ENCODE measurements at regions not wholly inside any gene's neighbourhood (a gene's known extent, or its start where the extent isn't known, plus 50 kb on each side); places are given as distances from the start of the nearest gene placed in this dataset.

DNA sequence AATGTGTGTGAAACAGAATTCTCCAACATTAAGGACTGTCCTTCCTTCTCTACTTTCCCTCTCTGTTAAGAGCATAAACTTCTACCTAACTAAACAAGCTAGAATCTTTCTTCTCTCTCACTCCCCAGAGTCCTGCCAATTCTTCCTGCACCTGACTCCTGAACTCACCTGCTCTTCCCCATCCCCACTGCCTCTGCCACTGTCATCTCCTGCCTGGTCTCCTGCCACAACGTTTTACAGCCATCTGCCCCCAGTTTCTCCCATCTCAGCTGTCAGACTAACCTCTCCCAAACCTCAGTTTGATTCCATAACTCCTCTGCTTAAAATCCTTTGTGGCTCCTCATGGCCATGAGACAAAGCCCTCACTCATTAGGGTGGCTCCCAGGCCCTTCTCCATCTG lies 119.8 kb upstream of the FOXN2 start:
- no peak overlapping the region for H2AFZ ChIP-seq (ENCODE audit: low read length)
- H3K9ac ChIP-seq (ENCODE audit: insufficient read depth, low read depth, low read length): no peak overlapping the region
- no peak overlapping the region for H3K4me3 ChIP-seq (replicated peaks in 1 of 3; ENCODE audit: insufficient read depth in 1 of 3, low read depth in 2 of 3, low read length in 3 of 3)
- ATAC-seq (no peak), FAIRE-seq (no peak), DNase-seq (ENCODE audit: low spot score) (no peak)
- H3K4me2 ChIP-seq (ENCODE audit: low read depth, low read length): no peak overlapping the region
- no peak overlapping the region for H3K27ac ChIP-seq (ENCODE audit: extremely low read length, insufficient read depth, low read length)
- POLR2A ChIA-PET: no interaction called here
- 0% methylated on average over 1 of the region's 1 CpG for WGBS (ENCODE audit: low lambda C conversion rate)
- H3K9me3 ChIP-seq (ENCODE audit: low read length): no peaks in the 10 kb centered on the region
- intact Hi-C loops (cut with micrococcal nuclease; ENCODE audit: unreplicated experiment): no loop called here
- TF ChIP-seq ZNF468 (CRISPR knock-in tag; IDR thresholded peaks at IDR 0.05) (no peak), ZNF10 (CRISPR knock-in tag; IDR thresholded peaks at IDR 0.05; ENCODE audit: borderline replicate concordance, low read depth) (no peak), ZNF75D (CRISPR knock-in tag; IDR thresholded peaks at IDR 0.05; ENCODE audit: borderline replicate concordance) (no peak)
- TF ChIP-seq, protein P1, sequence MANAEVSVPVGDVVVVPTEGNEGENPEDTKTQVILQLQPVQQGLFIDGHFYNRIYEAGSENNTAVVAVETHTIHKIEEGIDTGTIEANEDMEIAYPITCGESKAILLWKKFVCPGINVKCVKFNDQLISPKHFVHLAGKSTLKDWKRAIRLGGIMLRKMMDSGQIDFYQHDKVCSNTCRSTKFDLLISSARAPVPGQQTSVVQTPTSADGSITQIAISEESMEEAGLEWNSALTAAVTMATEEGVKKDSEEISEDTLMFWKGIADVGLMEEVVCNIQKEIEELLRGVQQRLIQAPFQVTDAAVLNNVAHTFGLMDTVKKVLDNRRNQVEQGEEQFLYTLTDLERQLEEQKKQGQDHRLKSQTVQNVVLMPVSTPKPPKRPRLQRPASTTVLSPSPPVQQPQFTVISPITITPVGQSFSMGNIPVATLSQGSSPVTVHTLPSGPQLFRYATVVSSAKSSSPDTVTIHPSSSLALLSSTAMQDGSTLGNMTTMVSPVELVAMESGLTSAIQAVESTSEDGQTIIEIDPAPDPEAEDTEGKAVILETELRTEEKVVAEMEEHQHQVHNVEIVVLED (CRISPR knock-in tag; IDR thresholded peaks at IDR 0.05; ENCODE audit: borderline replicate concordance): no peak
- CTCF ChIA-PET (ENCODE audit: low intra/inter-chr PET ratio, low total read pairs): no interaction called here
- no peaks in the 10 kb centered on the region for H3K36me3 ChIP-seq (replicated peaks in 1 of 2; ENCODE audit: control insufficient read depth in 1 of 2, insufficient read depth in 2 of 2, low read length in 2 of 2)
- H3K27me3 ChIP-seq (ENCODE audit: control insufficient read depth in 1 of 2, insufficient read depth in 2 of 2, low read length in 2 of 2): peaks cover 0 to 28% of the 10 kb centered on the region in 2 experiments; a peak in 3 of 5 replicates
- in situ Hi-C loops (cut with HindIII; ENCODE audit: extremely low pct_ligation_motif_present, low pct_unique_long_range_greater_than_20kb): no loop called here
- H3K79me2 ChIP-seq (ENCODE audit: insufficient read depth, low read length): no peaks in the 10 kb centered on the region
- H3K4me1 ChIP-seq (ENCODE audit: insufficient read depth, low read length): peaks cover 24% of the 10 kb centered on the region
- no peaks in the 10 kb centered on the region for H4K20me1 ChIP-seq (ENCODE audit: insufficient read depth, low read length)
- BruUV-seq (replicated peaks): no TSS peak

DNA sequence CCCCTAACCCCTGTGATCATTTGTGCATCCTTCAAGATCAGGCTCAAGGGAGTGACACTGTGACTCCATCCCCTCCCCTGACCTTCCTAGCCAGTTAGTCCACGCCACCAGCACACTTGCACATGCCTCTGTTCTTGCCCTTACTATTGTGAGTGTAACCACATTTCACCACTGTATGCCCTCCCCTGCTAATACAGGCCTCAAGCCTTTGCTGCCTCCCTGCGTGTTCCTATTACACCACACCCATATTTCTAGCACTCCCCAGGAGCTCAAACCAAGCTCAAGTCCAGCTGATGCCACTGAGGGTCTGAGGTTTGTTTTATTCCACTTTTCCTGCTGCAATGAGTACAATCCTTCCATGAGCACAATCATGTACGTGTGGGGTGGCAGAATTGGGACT lies 119.3 kb upstream of the FOXN2 start:
- no peak overlapping the region for H2AFZ ChIP-seq (ENCODE audit: low read length)
- POLR2A ChIA-PET: no interaction called here
- ATAC-seq (peak; percentile 20; the same call in 2 of the 3 replicates), DNase-seq (ENCODE audit: low spot score) (no peak), FAIRE-seq (no peak)
- intact Hi-C loops (cut with micrococcal nuclease; ENCODE audit: unreplicated experiment) (no loop called here), in situ Hi-C loops (cut with HindIII; ENCODE audit: extremely low pct_ligation_motif_present, low pct_unique_long_range_greater_than_20kb) (no loop called here)
- H3K27ac ChIP-seq (ENCODE audit: extremely low read length, insufficient read depth, low read length): no peak overlapping the region
- TF ChIP-seq SALL1 (CRISPR knock-in tag; IDR thresholded peaks at IDR 0.05) (0 out of 2 replicates have a peak, but pooled peaks have one; percentile 13), MED1 (CRISPR knock-in tag; IDR thresholded peaks at IDR 0.05) (no peak)
- no peaks in the 10 kb centered on the region for H4K20me1 ChIP-seq (ENCODE audit: insufficient read depth, low read length)
- no peak overlapping the region for H3K4me3 ChIP-seq (replicated peaks in 1 of 3; ENCODE audit: insufficient read depth in 1 of 3, low read depth in 2 of 3, low read length in 3 of 3)
- peaks cover 24% of the 10 kb centered on the region for H3K4me1 ChIP-seq (ENCODE audit: insufficient read depth, low read length)
- CTCF ChIA-PET (ENCODE audit: low intra/inter-chr PET ratio, low total read pairs): no interaction called here
- H3K79me2 ChIP-seq (ENCODE audit: insufficient read depth, low read length): no peaks in the 10 kb centered on the region
- H3K4me2 ChIP-seq (ENCODE audit: low read depth, low read length): no peak overlapping the region
- 26% methylated on average over 3 of the region's 3 CpGs for WGBS (ENCODE audit: low lambda C conversion rate)
- H3K9me3 ChIP-seq (ENCODE audit: low read length): no peaks in the 10 kb centered on the region
- no peak overlapping the region for H3K9ac ChIP-seq (ENCODE audit: insufficient read depth, low read depth, low read length)
- no peaks in the 10 kb centered on the region for H3K36me3 ChIP-seq (replicated peaks in 1 of 2; ENCODE audit: control insufficient read depth in 1 of 2, insufficient read depth in 2 of 2, low read length in 2 of 2)
- H3K27me3 ChIP-seq (ENCODE audit: control insufficient read depth in 1 of 2, insufficient read depth in 2 of 2, low read length in 2 of 2): peaks cover 0 to 28% of the 10 kb centered on the region in 2 experiments; a peak in 3 of 5 replicates
- no TSS peak for BruUV-seq (replicated peaks)
